ENCODE measurements at regions not wholly inside any gene's neighbourhood (a gene's known extent, or its start where the extent isn't known, plus 50 kb on each side); places are given as distances from the start of the nearest gene placed in this dataset.

- TF ChIP-seq YY1 (IDR thresholded peaks at IDR 0.05; ENCODE audit: insufficient read depth, insufficient read length) (no peak), ZNF274 (IDR thresholded peaks at IDR 0.05; ENCODE audit: low read depth, low read length) (no peak), SUZ12 (IDR thresholded peaks at IDR 0.05; ENCODE audit: extremely low read depth, insufficient read depth, insufficient read length) (no peak)
Observed at GRCh38 chr14:44828023-44828422, 133.7 kb downstream of the KLHL28 start.

Measured in NT2/D1 (cell line).